Endothelial cell of umbilical vein (primary cell): ENCODE measurements at regions not wholly inside any gene's neighbourhood (a gene's known extent, or its start where the extent isn't known, plus 50 kb on each side); places are given as distances from the start of the nearest gene placed in this dataset.

Experiments used
- BruUV-seq: library from RNA; stranded (reverse); fragments of 400-500 nt; replicated peaks from 2 replicates; lab custom pipeline; 2021; lab: Mats Ljungman, UMichigan
- CTCF ChIA-PET: fragments of 300-600, 350-600 bp; sonication (Branson Sonifier 250); formaldehyde crosslinking; loops from one replicate; lab custom pipeline; 2021; ENCODE audit warnings: antibody characterized with exemption, inconsistent platforms; lab: Charles Lee
- POLR2A ChIA-PET: fragments of 300-600, 350-600 bp; sonication (Branson Sonifier 250); formaldehyde crosslinking; loops from one replicate; lab custom pipeline; 2021; ENCODE audit warnings: antibody characterized with exemption, inconsistent platforms; lab: Charles Lee
- DNase-seq: peaks from one replicate; pipeline ENCODE4 v3.0.0-alpha.2; 2011; ENCODE audit warnings: low read depth, low spot score
- FAIRE-seq: peaks from 2 replicates; lab custom pipeline; 2011; peaks lifted over from hg19 to GRCh38; lab: Jason Lieb, UNC
- H2AFZ ChIP-seq: 2 replicates; pipeline ENCODE4 v1.6.0; 2012; ENCODE audit warnings: low read depth, low read length, control low read depth, inconsistent platforms
- H3K27ac ChIP-seq: 2 replicates; pipeline ENCODE4 v1.5.1; 2011; ENCODE audit warnings: low read depth, mild to moderate bottlenecking, control low read depth, low read length, moderate library complexity; ENCODE audit not compliant: insufficient read depth
- H3K27me3 ChIP-seq, 2 experiments: 2 replicates each; pipeline versions ENCODE4 v1.6.0 to v1.6.1; 2011; ENCODE audit warnings: low read length in 2 of 2, mixed read lengths in 1 of 2; ENCODE audit not compliant: control insufficient read depth in 2 of 2, insufficient read depth in 2 of 2
- H3K36me3 ChIP-seq, 2 experiments: 2 replicates in 1 of 2; 3 replicates in 1 of 2; pipeline ENCODE4 v1.5.1; 2011; ENCODE audit warnings: low read length in 2 of 2, mild to moderate bottlenecking in 1 of 2, moderate library complexity in 1 of 2; ENCODE audit not compliant: control insufficient read depth in 2 of 2, insufficient read depth in 2 of 2; ENCODE audit errors: extremely low read depth in 1 of 2
- H3K4me1 ChIP-seq: 3 replicates; pipeline ENCODE4 v1.5.1; 2011; ENCODE audit warnings: mild to moderate bottlenecking, low read length; ENCODE audit not compliant: control insufficient read depth, insufficient read depth; ENCODE audit errors: extremely low read depth
- H3K4me2 ChIP-seq: 2 replicates; pipeline ENCODE4 v1.6.1; 2011; ENCODE audit warnings: low read length, control low read depth, mixed read lengths; ENCODE audit not compliant: insufficient read depth
- H3K4me3 ChIP-seq, 3 experiments: fragments of 200-600 bp in 1 of 3; sonication (generic), shearing (Covaris generic) in 1 of 3; replicated peaks in 1 of 3; 2 replicates each; pipeline ENCODE4 v1.5.1; 2011 to 2016; ENCODE audit warnings: control low read depth in 3 of 3, low read length in 3 of 3, mild to moderate bottlenecking in 2 of 3, inconsistent platforms in 1 of 3, low read depth in 1 of 3, moderate library complexity in 1 of 3; ENCODE audit not compliant: insufficient read depth in 1 of 3
- H3K79me2 ChIP-seq: 2 replicates; pipeline ENCODE4 v1.6.0; 2012; ENCODE audit warnings: low read length, inconsistent platforms; ENCODE audit not compliant: control insufficient read depth, insufficient read depth
- H3K9ac ChIP-seq: replicated peaks from 2 replicates; pipeline ENCODE3; 2011; ENCODE audit warnings: low read length, control low read depth; ENCODE audit not compliant: insufficient read depth; ENCODE audit errors: extremely low read depth
- H3K9me1 ChIP-seq: replicated peaks from 3 replicates; pipeline ENCODE4 v1.6.0; 2011; ENCODE audit warnings: mild to moderate bottlenecking, low read length; ENCODE audit not compliant: control insufficient read depth, insufficient read depth; ENCODE audit errors: extremely low read depth
- H3K9me3 ChIP-seq: replicated peaks from 2 replicates; pipeline ENCODE4 v1.5.1; 2012; ENCODE audit warnings: low read length, inconsistent platforms; ENCODE audit not compliant: control insufficient read depth, insufficient read depth
- H4K20me1 ChIP-seq: replicated peaks from 2 replicates; pipeline ENCODE3; 2011; ENCODE audit warnings: mild to moderate bottlenecking, low read length; ENCODE audit not compliant: control insufficient read depth, insufficient read depth; ENCODE audit errors: extremely low read depth
- CTCF ChIP-seq, 2 donors: IDR thresholded peaks; 1 replicate in 1 of 2; 2 replicates in 1 of 2; pipeline ENCODE4 v1.5.1; 2011; ENCODE audit warnings: low read length in 2 of 2, mild to moderate bottlenecking in 2 of 2, moderate library complexity in 2 of 2, control low read depth in 1 of 2, inconsistent platforms in 1 of 2, low read depth in 1 of 2; ENCODE audit not compliant: insufficient read depth in 1 of 2; ENCODE audit errors: extremely low read depth in 1 of 2
- EZH2 ChIP-seq: IDR thresholded peaks from 2 replicates; pipeline ENCODE4 v1.6.1; 2012; ENCODE audit warnings: borderline replicate concordance, low read depth, mild to moderate bottlenecking, moderate library complexity, low read length, inconsistent platforms; ENCODE audit not compliant: severe bottlenecking
- FOS ChIP-seq: IDR thresholded peaks from 2 replicates; pipeline ENCODE4 v1.6.1; 2011; ENCODE audit warnings: mild to moderate bottlenecking, low read length, moderate library complexity, borderline replicate concordance; ENCODE audit not compliant: insufficient read depth
- GATA2 ChIP-seq: IDR thresholded peaks from 2 replicates; pipeline ENCODE4 v1.7.0; 2011; ENCODE audit warnings: low read depth, mild to moderate bottlenecking, moderate library complexity, mixed read lengths, low read length; ENCODE audit not compliant: insufficient read length, insufficient read depth
- JUN ChIP-seq: IDR thresholded peaks from 2 replicates; pipeline ENCODE4 v1.6.1; 2011; ENCODE audit warnings: borderline replicate concordance, low read depth; ENCODE audit not compliant: insufficient read length, insufficient read depth
- MAX ChIP-seq: IDR thresholded peaks from 2 replicates; pipeline ENCODE4 v1.6.1; 2011; ENCODE audit not compliant: insufficient read depth, insufficient read length
- MYC ChIP-seq: IDR thresholded peaks from one replicate; pipeline ENCODE4 v1.6.1; 2011; ENCODE audit warnings: mild to moderate bottlenecking, low read depth, low read length
- POLR2A ChIP-seq: IDR thresholded peaks from 2 replicates; pipeline ENCODE4 v1.6.1; 2012; ENCODE audit warnings: low read depth, mild to moderate bottlenecking, control low read depth, low read length
- POLR2AphosphoS5 ChIP-seq: IDR thresholded peaks from 2 replicates; pipeline ENCODE4 v1.6.1; 2012; ENCODE audit warnings: low read depth, mild to moderate bottlenecking, control low read depth, low read length, moderate library complexity; ENCODE audit not compliant: insufficient read depth
- dilution Hi-C: fragments of 300-500 bp; cut with MboI; formaldehyde crosslinking; loops from one replicate; pipeline ENCODE4 v1.15.0; 2019; ENCODE audit warnings: low sequenced_read_pairs; ENCODE audit not compliant: extremely low pct_ligation_motif_present
- intact Hi-C: fragments of 100-400 bp; cut with micrococcal nuclease; formaldehyde crosslinking; loops from one replicate; pipeline ENCODE4 v1.10.0; 2022

GRCh38 chr6:30264743-30265142, 51.5 kb upstream of the TRIM26 start:
- CTCF ChIA-PET, result no interaction called here
- intact Hi-C loops (no loop called here), dilution Hi-C loops (no loop called here)
- no peaks in the 10 kb centered on the region for H3K36me3 ChIP-seq
- H3K9ac ChIP-seq, result no peak overlapping the region
- peaks cover 2% of the 10 kb centered on the region for H3K4me1 ChIP-seq
- TF ChIP-seq POLR2AphosphoS5, result no peak
- POLR2A ChIA-PET, result no interaction called here
- peaks cover 3% of the 10 kb centered on the region for H3K9me1 ChIP-seq
- H3K27ac ChIP-seq, result no peak overlapping the region
- BruUV-seq, result no TSS peak
- DNase-seq (no peak), FAIRE-seq (no peak)
- H3K27me3 ChIP-seq, result no peaks in the 10 kb centered on the region
- no peaks in the 10 kb centered on the region for H4K20me1 ChIP-seq
- no peak overlapping the region for H3K4me3 ChIP-seq
- H2AFZ ChIP-seq, result no peak overlapping the region
- H3K4me2 ChIP-seq, result no peak overlapping the region
- H3K79me2 ChIP-seq, result no peaks in the 10 kb centered on the region
- no peaks in the 10 kb centered on the region for H3K9me3 ChIP-seq

DNA sequence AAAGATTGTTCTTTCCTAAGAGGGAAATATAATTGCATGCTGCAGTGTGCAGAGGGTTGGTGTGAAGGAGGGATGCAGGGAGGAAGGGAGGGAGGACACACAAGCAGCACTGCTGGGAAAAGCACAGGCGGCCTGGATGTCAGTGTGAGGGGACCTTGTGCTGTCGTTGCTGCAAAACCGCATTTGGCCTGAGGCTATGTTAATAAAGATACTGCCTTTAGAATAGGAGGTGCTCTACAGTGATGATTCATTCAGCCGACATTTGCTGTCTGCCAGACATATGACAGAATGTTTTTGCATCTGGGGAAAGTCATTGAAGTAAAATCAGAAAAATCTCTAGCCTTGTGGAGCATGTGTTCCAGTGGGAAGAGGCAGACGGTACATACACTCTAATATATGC, 50.5 kb upstream of the TRIM26 start:
- DNase-seq (no peak), FAIRE-seq (no peak)
- Histone ChIP-seq H3K79me2 (no peaks in the 10 kb centered on the region), H3K36me3 (no peaks in the 10 kb centered on the region), H3K4me3 (no peak overlapping the region), H3K27me3 (peaks cover 0 to 2% of the 10 kb centered on the region in 2 experiments), H3K27ac (no peak overlapping the region), H3K9me1 (peaks cover 2% of the 10 kb centered on the region), H3K4me2 (no peak overlapping the region), H3K9ac (no peak overlapping the region), H3K9me3 (no peaks in the 10 kb centered on the region), H3K4me1 (peaks cover 2% of the 10 kb centered on the region), H2AFZ (no peak overlapping the region), H4K20me1 (no peaks in the 10 kb centered on the region)
- no TSS peak for BruUV-seq
- dilution Hi-C loops, result no loop called here
- CTCF ChIA-PET, result no interaction called here
- POLR2A ChIA-PET, result no interaction called here
- intact Hi-C loops, result no loop called here
- TF ChIP-seq JUN, result no peak
- no peak for TF ChIP-seq EZH2
- no peak for TF ChIP-seq FOS
- TF ChIP-seq POLR2A, result no peak
- TF ChIP-seq CTCF (IDR thresholded peaks at IDR 0.05; ENCODE audit: extremely low read depth in 1 of 2, insufficient read depth in 1 of 2, low read depth in 1 of 2, low read length in 2 of 2), result no peak
- no peak for TF ChIP-seq POLR2AphosphoS5
- TF ChIP-seq MAX, result no peak
- TF ChIP-seq MYC, result no peak
- TF ChIP-seq GATA2, result no peak
